ENCODE measurements at regions not wholly inside any gene's neighbourhood (a gene's known extent, or its start where the extent isn't known, plus 50 kb on each side); places are given as distances from the start of the nearest gene placed in this dataset.

DNA sequence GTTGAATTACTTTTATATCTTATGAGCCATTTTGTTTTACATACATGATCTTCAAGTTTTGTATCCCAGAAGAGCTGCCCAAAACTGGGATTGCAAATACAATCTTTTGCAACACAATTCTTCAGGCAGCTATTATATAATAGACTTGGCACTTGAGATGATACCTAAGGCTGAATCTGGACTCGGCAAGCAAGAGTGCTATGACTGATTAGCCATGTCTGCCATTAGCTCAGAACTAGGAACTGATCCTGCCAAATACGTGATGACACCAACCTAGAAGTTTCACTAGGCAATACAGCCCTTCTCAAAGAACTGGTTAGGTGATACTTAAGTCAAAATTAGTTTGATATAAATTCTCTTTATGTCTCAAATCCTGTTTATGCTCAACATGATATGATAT, 619.6 kb downstream of the CPS1 start:
- no peaks in the 10 kb centered on the region for H3F3A ChIP-seq (ENCODE audit: control insufficient read depth, insufficient read depth)
- no peak overlapping the region for H3K27ac ChIP-seq (ENCODE audit: low read depth, low read length)
- H3K4me1 ChIP-seq (ENCODE audit: control insufficient read depth, low read length), result no peaks in the 10 kb centered on the region
- no peaks in the 10 kb centered on the region for H3K36me3 ChIP-seq (ENCODE audit: control insufficient read depth, low read length)
- no peaks in the 10 kb centered on the region for H4K20me1 ChIP-seq (ENCODE audit: control insufficient read depth, insufficient read depth, low read depth, low read length)
- no peak overlapping the region for H3K4me2 ChIP-seq (ENCODE audit: low read length)
- no peak for TF ChIP-seq EZH2phosphoT487 (IDR thresholded peaks at IDR 0.05; ENCODE audit: borderline replicate concordance, low read length)
- TF ChIP-seq, protein P1, sequence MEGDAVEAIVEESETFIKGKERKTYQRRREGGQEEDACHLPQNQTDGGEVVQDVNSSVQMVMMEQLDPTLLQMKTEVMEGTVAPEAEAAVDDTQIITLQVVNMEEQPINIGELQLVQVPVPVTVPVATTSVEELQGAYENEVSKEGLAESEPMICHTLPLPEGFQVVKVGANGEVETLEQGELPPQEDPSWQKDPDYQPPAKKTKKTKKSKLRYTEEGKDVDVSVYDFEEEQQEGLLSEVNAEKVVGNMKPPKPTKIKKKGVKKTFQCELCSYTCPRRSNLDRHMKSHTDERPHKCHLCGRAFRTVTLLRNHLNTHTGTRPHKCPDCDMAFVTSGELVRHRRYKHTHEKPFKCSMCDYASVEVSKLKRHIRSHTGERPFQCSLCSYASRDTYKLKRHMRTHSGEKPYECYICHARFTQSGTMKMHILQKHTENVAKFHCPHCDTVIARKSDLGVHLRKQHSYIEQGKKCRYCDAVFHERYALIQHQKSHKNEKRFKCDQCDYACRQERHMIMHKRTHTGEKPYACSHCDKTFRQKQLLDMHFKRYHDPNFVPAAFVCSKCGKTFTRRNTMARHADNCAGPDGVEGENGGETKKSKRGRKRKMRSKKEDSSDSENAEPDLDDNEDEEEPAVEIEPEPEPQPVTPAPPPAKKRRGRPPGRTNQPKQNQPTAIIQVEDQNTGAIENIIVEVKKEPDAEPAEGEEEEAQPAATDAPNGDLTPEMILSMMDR (IDR thresholded peaks at IDR 0.05; ENCODE audit: low read depth, low read length, poor library complexity, severe bottlenecking), result no peak
- no peaks in the 10 kb centered on the region for H3K79me2 ChIP-seq (ENCODE audit: control insufficient read depth, low read length)
- H3K4me3 ChIP-seq (ENCODE audit: low read length), result no peak overlapping the region
- H3K27me3 ChIP-seq (ENCODE audit: control insufficient read depth, low read length), result no peaks in the 10 kb centered on the region
- no peaks in the 10 kb centered on the region for H3K9me3 ChIP-seq (ENCODE audit: control insufficient read depth, insufficient read depth, low read length)
- H3K9me2 ChIP-seq (replicated peaks; ENCODE audit: control insufficient read depth, low read length), result no peaks in the 10 kb centered on the region

DNA sequence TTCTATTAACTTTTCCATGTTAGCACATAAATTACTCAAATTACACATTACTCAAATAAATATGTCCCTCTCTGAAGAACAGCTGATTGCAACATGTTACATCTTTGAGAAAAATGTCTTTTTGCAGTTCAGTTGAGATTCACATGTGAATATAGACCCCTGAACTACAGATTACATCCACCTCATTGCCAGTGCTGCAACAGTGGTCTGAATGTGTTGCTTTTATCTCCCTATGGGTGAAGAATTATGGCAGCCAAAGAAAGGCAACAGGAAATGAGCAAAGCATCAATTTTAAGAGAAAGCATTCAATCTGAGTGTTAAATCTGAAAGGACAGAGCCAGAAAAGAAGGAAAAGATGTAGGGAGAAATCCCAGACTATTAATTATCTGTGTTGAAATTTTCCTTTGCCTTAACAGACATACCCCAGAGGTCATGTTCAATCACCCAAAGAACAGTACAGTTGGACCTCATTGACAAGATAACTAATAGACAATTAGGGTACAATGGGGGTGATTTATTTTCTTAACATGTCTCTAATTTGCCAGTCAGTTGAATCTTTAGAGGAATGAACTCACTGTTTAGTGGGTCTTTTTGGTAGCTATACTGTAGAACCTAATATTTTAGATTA, 620.2 kb downstream of the CPS1 start:
- no peaks in the 10 kb centered on the region for H3K9me2 ChIP-seq (replicated peaks; ENCODE audit: control insufficient read depth, low read length)
- H3K79me2 ChIP-seq (ENCODE audit: control insufficient read depth, low read length), result no peaks in the 10 kb centered on the region
- no peak overlapping the region for H3K4me2 ChIP-seq (ENCODE audit: low read length)
- H3K36me3 ChIP-seq (ENCODE audit: control insufficient read depth, low read length), result no peaks in the 10 kb centered on the region
- H3K27me3 ChIP-seq (ENCODE audit: control insufficient read depth, low read length), result no peaks in the 10 kb centered on the region
- H3F3A ChIP-seq (ENCODE audit: control insufficient read depth, insufficient read depth), result no peaks in the 10 kb centered on the region
- TF ChIP-seq, protein P1 (IDR thresholded peaks at IDR 0.05; ENCODE audit: low read depth, low read length, poor library complexity, severe bottlenecking), result no peak
- TF ChIP-seq EZH2phosphoT487 (IDR thresholded peaks at IDR 0.05; ENCODE audit: borderline replicate concordance, low read length), result no peak
- H3K4me1 ChIP-seq (ENCODE audit: control insufficient read depth, low read length), result no peaks in the 10 kb centered on the region
- H3K9me3 ChIP-seq (ENCODE audit: control insufficient read depth, insufficient read depth, low read length), result no peaks in the 10 kb centered on the region
- no peaks in the 10 kb centered on the region for H4K20me1 ChIP-seq (ENCODE audit: control insufficient read depth, insufficient read depth, low read depth, low read length)
- H3K27ac ChIP-seq (ENCODE audit: low read depth, low read length), result no peak overlapping the region
- no peak overlapping the region for H3K4me3 ChIP-seq (ENCODE audit: low read length)

DNA sequence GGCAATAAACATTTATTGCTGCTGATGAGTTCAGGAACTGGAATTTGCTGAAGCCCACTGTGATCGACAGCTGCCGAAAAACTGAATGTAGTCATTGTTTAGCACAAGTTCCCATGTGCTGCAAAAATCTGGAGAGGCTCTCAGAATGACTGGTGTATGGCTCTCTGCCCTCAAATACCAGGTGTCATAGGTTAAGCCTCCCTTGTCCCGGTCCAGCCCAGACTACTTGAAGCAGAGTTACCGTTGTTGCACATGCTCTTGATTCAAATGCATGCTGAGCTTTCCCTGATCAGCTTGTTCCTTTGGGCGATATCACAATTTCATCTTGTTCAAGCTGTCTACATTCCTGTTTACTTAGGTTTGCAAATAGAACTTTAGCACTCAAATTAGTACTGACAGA, 625.2 kb downstream of the CPS1 start:
- TF ChIP-seq EZH2phosphoT487 (IDR thresholded peaks at IDR 0.05; ENCODE audit: borderline replicate concordance, low read length), result no peak
- TF ChIP-seq, protein P1 (IDR thresholded peaks at IDR 0.05; ENCODE audit: low read depth, low read length, poor library complexity, severe bottlenecking), result no peak
- no peaks in the 10 kb centered on the region for H3K79me2 ChIP-seq (ENCODE audit: control insufficient read depth, low read length)
- no peaks in the 10 kb centered on the region for H3K9me2 ChIP-seq (replicated peaks; ENCODE audit: control insufficient read depth, low read length)
- no peak overlapping the region for H3K27ac ChIP-seq (ENCODE audit: low read depth, low read length)
- no peaks in the 10 kb centered on the region for H4K20me1 ChIP-seq (ENCODE audit: control insufficient read depth, insufficient read depth, low read depth, low read length)
- no peaks in the 10 kb centered on the region for H3K9me3 ChIP-seq (ENCODE audit: control insufficient read depth, insufficient read depth, low read length)
- no peak overlapping the region for H3K4me3 ChIP-seq (ENCODE audit: low read length)
- no peaks in the 10 kb centered on the region for H3F3A ChIP-seq (ENCODE audit: control insufficient read depth, insufficient read depth)
- no peaks in the 10 kb centered on the region for H3K4me1 ChIP-seq (ENCODE audit: control insufficient read depth, low read length)
- H3K4me2 ChIP-seq (ENCODE audit: low read length), result no peak overlapping the region
- H3K27me3 ChIP-seq (ENCODE audit: control insufficient read depth, low read length), result no peaks in the 10 kb centered on the region
- H3K36me3 ChIP-seq (ENCODE audit: control insufficient read depth, low read length), result no peaks in the 10 kb centered on the region
